ENCODE measurements at regions not wholly inside any gene's neighbourhood (a gene's known extent, or its start where the extent isn't known, plus 50 kb on each side); places are given as distances from the start of the nearest gene placed in this dataset.
"Not testable (repeated sequence)": the region's sequence is repeated elsewhere in the genome, so short reads cannot be mapped to it uniquely, and the experiment has no call there.

DNA sequence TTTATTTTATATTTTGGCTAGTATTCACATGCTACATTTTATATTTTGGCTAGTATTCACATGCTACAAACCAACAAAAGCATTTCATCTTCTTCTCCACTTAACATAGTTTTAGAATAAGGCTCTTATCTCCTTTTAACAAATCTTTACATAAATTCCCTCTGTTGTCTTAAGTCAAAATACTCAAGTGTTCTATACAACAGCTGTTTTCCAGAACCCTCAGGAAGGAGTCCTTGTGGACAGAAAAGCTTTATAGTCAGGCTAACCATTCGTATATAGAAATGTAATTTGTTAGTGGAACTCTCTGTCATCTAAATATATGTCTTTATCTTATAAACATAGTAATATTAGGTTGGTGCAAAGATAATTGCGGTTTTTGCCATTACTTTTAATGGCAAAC, 191.0 kb upstream of the FLRT2 start:
- no peak for DNase-seq
- H3K9me2 ChIP-seq (replicated peaks; ENCODE audit: insufficient read depth, low read length) = no peaks in the 10 kb centered on the region
- H3K79me2 ChIP-seq (ENCODE audit: low read length) = no peaks in the 10 kb centered on the region
- H3K27me3 ChIP-seq (ENCODE audit: low read length) = no peaks in the 10 kb centered on the region
- no peak overlapping the region for H3K27ac ChIP-seq (ENCODE audit: low read length)
- H2AFZ ChIP-seq (ENCODE audit: low read length) = no peak overlapping the region
- no peak overlapping the region for H3K4me3 ChIP-seq (ENCODE audit: low read length)
- no peaks in the 10 kb centered on the region for H4K20me1 ChIP-seq (ENCODE audit: insufficient read depth, low read depth, low read length)
- H3K9ac ChIP-seq (ENCODE audit: low read length) = no peak overlapping the region
- no peaks in the 10 kb centered on the region for H3K36me3 ChIP-seq (ENCODE audit: insufficient read depth, low read length)
- H3K4me1 ChIP-seq (ENCODE audit: low read length) = no peaks in the 10 kb centered on the region
- peaks cover 5% of the 10 kb centered on the region for H3K9me3 ChIP-seq (ENCODE audit: low read length)
- no peak overlapping the region for H3K4me2 ChIP-seq (ENCODE audit: low read depth, low read length, poor library complexity, severe bottlenecking)

DNA sequence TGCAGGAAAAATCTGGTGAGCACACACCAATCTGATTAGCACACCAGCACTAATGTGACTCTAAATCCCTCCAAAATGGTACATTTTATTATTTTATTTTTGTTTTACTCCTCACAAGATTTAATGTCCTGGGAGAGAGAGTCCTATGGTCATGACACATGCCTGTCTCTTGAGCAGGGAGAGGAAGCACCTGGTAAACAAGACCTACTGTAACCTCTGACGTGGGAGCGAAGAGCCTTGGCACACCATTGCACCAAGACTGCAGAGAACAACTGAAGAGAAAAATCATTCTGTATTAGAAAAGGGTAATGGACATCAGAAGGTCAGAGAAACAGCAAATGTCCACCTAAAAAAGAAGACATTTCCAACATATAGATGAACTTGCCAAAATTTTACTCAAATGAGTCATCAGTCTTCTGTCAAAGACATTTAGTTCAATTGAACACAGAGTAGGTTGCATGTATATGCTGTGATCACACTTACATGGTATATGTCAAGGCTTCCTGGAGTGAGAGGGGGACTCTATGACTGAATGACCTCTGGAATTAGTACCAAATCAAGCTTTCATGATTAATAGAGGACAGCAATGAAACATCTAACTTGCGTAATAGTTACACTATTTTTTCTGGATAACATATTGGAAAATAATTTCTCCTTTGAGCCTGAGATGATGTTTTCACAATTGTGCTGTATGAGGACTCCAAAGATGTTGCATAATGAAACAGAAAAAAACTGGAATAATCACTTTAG, 186.9 kb upstream of the FLRT2 start:
- no peak overlapping the region for H3K9ac ChIP-seq (ENCODE audit: low read length)
- no peak overlapping the region for H3K27ac ChIP-seq (ENCODE audit: low read length)
- H3K27me3 ChIP-seq (ENCODE audit: low read length) = no peaks in the 10 kb centered on the region
- no peaks in the 10 kb centered on the region for H3K36me3 ChIP-seq (ENCODE audit: insufficient read depth, low read length)
- H3K9me2 ChIP-seq (replicated peaks; ENCODE audit: insufficient read depth, low read length) = no peaks in the 10 kb centered on the region
- DNase-seq = no peak
- no peak overlapping the region for H3K4me2 ChIP-seq (ENCODE audit: low read depth, low read length, poor library complexity, severe bottlenecking)
- no peaks in the 10 kb centered on the region for H3K4me1 ChIP-seq (ENCODE audit: low read length)
- peaks cover 13% of the 10 kb centered on the region for H3K9me3 ChIP-seq (ENCODE audit: low read length)
- no peaks in the 10 kb centered on the region for H3K79me2 ChIP-seq (ENCODE audit: low read length)
- no peak overlapping the region for H3K4me3 ChIP-seq (ENCODE audit: low read length)
- H2AFZ ChIP-seq (ENCODE audit: low read length) = no peak overlapping the region
- no peaks in the 10 kb centered on the region for H4K20me1 ChIP-seq (ENCODE audit: insufficient read depth, low read depth, low read length)

DNA sequence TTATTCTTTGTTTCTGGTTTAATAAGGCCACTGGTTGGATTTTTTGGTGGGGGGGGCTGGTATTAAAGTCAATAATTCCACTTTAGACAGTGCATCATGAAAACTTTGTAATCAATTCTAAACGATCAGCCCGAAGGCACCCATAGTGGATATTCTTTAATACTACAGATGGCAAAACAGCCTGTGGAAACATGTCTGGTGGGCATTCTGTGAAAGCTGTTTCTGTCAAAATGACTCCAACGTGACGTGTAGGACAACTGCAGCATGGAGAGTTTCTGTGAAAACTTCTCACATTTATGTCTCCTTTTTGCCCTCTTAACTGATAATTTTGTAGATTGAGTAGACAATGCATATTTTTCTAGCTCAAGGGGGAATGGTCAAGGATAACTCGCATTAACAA, 185.8 kb upstream of the FLRT2 start:
- no peak overlapping the region for H3K4me3 ChIP-seq (ENCODE audit: low read length)
- DNase-seq = no peak
- no peaks in the 10 kb centered on the region for H3K27me3 ChIP-seq (ENCODE audit: low read length)
- no peak overlapping the region for H3K9ac ChIP-seq (ENCODE audit: low read length)
- H3K9me3 ChIP-seq (ENCODE audit: low read length) = peaks cover 13% of the 10 kb centered on the region
- no peaks in the 10 kb centered on the region for H4K20me1 ChIP-seq (ENCODE audit: insufficient read depth, low read depth, low read length)
- H3K4me2 ChIP-seq (ENCODE audit: low read depth, low read length, poor library complexity, severe bottlenecking) = no peak overlapping the region
- H3K9me2 ChIP-seq (replicated peaks; ENCODE audit: insufficient read depth, low read length) = no peaks in the 10 kb centered on the region
- no peak overlapping the region for H2AFZ ChIP-seq (ENCODE audit: low read length)
- H3K79me2 ChIP-seq (ENCODE audit: low read length) = no peaks in the 10 kb centered on the region
- no peaks in the 10 kb centered on the region for H3K36me3 ChIP-seq (ENCODE audit: insufficient read depth, low read length)
- no peaks in the 10 kb centered on the region for H3K4me1 ChIP-seq (ENCODE audit: low read length)
- no peak overlapping the region for H3K27ac ChIP-seq (ENCODE audit: low read length)

DNA sequence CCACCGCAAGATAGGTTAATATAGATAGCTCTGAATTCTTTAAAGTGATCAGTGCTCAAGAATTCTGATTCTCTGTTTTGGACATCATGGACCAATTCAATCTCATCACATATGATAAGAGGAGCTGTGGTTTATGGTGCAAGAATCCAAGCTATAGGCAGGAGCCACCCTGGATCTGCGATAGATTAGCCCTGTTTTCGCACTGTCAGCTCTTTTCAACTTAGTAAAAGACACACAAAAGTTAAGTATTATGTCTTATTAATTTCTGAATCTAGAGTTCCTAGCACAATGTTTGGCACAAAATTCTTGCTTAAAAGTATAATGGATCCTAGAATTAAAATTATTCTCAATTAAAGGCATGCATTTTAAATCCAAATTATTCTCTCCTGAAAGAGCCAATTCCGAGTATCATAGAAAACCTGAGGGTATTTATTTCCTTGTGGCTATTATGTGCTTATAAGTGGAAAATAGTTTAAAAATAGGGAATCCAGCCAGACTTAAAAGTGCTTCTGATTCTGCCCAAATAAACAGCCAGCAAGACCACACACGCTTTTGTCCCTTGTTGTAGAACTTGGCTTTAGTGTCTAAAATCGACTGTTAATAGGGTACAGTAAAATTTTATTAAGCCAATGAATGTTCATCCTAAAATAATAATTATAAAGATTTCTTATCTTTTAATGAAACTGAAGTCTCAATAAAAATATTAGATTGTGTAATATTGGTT, 184.9 kb upstream of the FLRT2 start:
- Histone ChIP-seq H4K20me1 (ENCODE audit: insufficient read depth, low read depth, low read length) (no peaks in the 10 kb centered on the region), H3K9me3 (ENCODE audit: low read length) (peaks cover 13% of the 10 kb centered on the region), H3K27me3 (ENCODE audit: low read length) (no peaks in the 10 kb centered on the region), H3K9ac (ENCODE audit: low read length) (no peak overlapping the region), H3K4me1 (ENCODE audit: low read length) (no peaks in the 10 kb centered on the region), H3K79me2 (ENCODE audit: low read length) (no peaks in the 10 kb centered on the region), H3K4me2 (ENCODE audit: low read depth, low read length, poor library complexity, severe bottlenecking) (no peak overlapping the region), H3K36me3 (ENCODE audit: insufficient read depth, low read length) (no peaks in the 10 kb centered on the region), H3K4me3 (ENCODE audit: low read length) (no peak overlapping the region), H3K27ac (ENCODE audit: low read length) (no peak overlapping the region), H3K9me2 (replicated peaks; ENCODE audit: insufficient read depth, low read length) (no peaks in the 10 kb centered on the region), H2AFZ (ENCODE audit: low read length) (no peak overlapping the region)
- DNase-seq = no peak

DNA sequence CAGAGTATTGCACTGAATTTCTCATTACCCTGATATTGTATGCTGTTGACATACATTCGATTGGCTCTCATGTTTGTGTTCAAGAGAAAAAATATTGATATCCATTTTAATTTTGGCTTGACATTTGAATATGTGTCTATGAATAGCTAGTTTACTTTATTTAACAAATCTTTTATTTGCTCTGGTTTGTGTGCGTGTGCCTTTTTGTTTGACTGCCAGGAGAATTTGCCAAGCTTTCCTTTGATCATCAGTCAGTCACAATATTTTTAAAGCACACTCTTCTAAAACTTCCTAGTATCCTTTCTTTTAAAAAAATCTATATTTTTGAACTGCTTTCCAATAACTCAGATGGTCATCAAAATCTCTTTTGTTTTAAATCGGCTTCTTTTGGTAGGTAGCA, 179.3 kb upstream of the FLRT2 start:
- Histone ChIP-seq H3K9me2 (replicated peaks; ENCODE audit: insufficient read depth, low read length) (no peaks in the 10 kb centered on the region), H3K27ac (ENCODE audit: low read length) (no peak overlapping the region), H4K20me1 (ENCODE audit: insufficient read depth, low read depth, low read length) (no peaks in the 10 kb centered on the region), H3K4me3 (ENCODE audit: low read length) (no peak overlapping the region), H3K9me3 (ENCODE audit: low read length) (peaks cover 20% of the 10 kb centered on the region), H3K9ac (ENCODE audit: low read length) (no peak overlapping the region), H3K79me2 (ENCODE audit: low read length) (no peaks in the 10 kb centered on the region), H3K4me1 (ENCODE audit: low read length) (no peaks in the 10 kb centered on the region), H3K36me3 (ENCODE audit: insufficient read depth, low read length) (no peaks in the 10 kb centered on the region), H3K27me3 (ENCODE audit: low read length) (no peaks in the 10 kb centered on the region), H3K4me2 (ENCODE audit: low read depth, low read length, poor library complexity, severe bottlenecking) (no peak overlapping the region), H2AFZ (ENCODE audit: low read length) (no peak overlapping the region)
- DNase-seq = no peak

DNA sequence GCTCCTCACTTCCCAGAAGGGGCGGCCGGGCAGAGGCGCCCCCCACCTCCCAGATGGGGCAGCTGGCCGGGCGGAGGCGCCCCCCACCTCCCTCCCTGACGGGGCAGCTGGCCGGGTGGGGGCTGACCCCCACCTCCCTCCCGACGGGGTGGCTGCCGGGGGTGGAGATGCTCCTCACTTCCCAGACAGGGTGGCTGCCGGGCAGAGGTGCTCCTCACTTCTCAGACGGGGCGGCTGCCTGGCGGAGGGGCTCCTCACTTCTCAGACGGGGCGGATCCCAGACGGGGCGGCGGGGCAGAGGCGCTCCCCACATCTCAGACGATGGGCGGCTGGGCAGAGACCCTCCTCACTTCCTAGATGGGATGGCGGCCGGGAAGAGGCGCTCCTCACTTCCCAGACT, 177.4 kb upstream of the FLRT2 start:
- H3K4me1 ChIP-seq (ENCODE audit: low read length); H3K27me3 ChIP-seq (ENCODE audit: low read length); H3K4me3 ChIP-seq (ENCODE audit: low read length); DNase-seq; H4K20me1 ChIP-seq (ENCODE audit: insufficient read depth, low read depth, low read length); H3K9ac ChIP-seq (ENCODE audit: low read length); H2AFZ ChIP-seq (ENCODE audit: low read length); H3K9me2 ChIP-seq (replicated peaks; ENCODE audit: insufficient read depth, low read length); H3K4me2 ChIP-seq (ENCODE audit: low read depth, low read length, poor library complexity, severe bottlenecking); H3K79me2 ChIP-seq (ENCODE audit: low read length); H3K27ac ChIP-seq (ENCODE audit: low read length); H3K36me3 ChIP-seq (ENCODE audit: insufficient read depth, low read length): not testable (repeated sequence)
- H3K9me3 ChIP-seq (ENCODE audit: low read length) = peaks cover 22% of the 10 kb centered on the region

DNA sequence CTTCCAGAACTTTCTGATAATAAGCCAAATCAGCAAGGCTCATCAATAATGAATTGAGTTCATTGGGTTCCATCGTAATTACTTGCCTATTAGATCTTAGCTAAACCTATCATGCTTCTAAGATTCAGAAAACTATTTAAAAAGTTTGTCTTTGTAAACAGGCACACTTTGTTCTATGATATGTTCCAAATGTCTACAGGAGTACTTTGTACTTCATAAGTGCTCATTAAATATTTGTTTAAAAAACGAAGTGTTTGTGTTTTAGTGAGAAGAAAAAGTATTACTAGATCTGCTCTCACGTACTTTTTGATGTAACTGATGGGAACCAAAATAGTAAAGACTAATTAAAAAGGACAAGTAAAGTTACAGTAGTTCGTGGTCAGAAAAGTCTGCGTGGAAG, 172.8 kb upstream of the FLRT2 start:
- H3K9me3 ChIP-seq (ENCODE audit: low read length) = peaks cover 39% of the 10 kb centered on the region
- DNase-seq = no peak
- no peaks in the 10 kb centered on the region for H3K36me3 ChIP-seq (ENCODE audit: insufficient read depth, low read length)
- H3K27me3 ChIP-seq (ENCODE audit: low read length) = no peaks in the 10 kb centered on the region
- no peak overlapping the region for H3K9ac ChIP-seq (ENCODE audit: low read length)
- no peaks in the 10 kb centered on the region for H3K79me2 ChIP-seq (ENCODE audit: low read length)
- H3K27ac ChIP-seq (ENCODE audit: low read length) = no peak overlapping the region
- H4K20me1 ChIP-seq (ENCODE audit: insufficient read depth, low read depth, low read length) = no peaks in the 10 kb centered on the region
- no peaks in the 10 kb centered on the region for H3K9me2 ChIP-seq (replicated peaks; ENCODE audit: insufficient read depth, low read length)
- no peaks in the 10 kb centered on the region for H3K4me1 ChIP-seq (ENCODE audit: low read length)
- H3K4me2 ChIP-seq (ENCODE audit: low read depth, low read length, poor library complexity, severe bottlenecking) = no peak overlapping the region
- no peak overlapping the region for H3K4me3 ChIP-seq (ENCODE audit: low read length)
- H2AFZ ChIP-seq (ENCODE audit: low read length) = no peak overlapping the region

DNA sequence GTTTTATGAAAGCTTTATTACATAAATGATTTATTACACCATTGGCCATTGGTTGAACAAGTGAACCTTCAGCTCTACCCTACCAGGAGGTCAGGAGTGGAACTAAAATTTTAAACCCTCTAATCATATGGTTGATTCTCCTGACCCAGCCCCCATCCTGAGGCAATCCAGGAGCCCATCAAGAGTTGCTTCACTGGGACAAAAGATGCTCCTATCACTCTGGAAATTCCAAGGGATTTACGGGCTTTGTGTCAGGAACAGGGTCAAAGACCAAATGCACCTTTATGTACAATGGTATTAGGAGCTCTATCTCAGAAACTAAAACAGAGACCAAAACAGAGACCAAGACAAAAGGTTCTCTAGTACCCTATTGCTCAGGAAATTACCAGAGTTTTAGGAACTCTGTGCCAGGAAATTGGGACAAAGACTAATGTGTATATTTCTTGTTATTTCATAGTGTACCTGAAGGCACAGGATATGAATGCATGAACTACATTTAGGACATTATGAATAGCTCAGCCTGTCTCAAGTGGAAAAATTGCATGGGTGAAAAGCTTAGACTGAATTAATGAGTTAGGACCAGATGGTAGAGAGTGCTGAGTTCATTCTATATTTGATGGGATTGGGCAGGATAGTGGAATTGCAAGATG, 171.7 kb upstream of the FLRT2 start:
- no peak for DNase-seq
- Histone ChIP-seq H3K4me3 (ENCODE audit: low read length) (no peak overlapping the region), H3K27me3 (ENCODE audit: low read length) (no peaks in the 10 kb centered on the region), H3K27ac (ENCODE audit: low read length) (no peak overlapping the region), H3K4me2 (ENCODE audit: low read depth, low read length, poor library complexity, severe bottlenecking) (no peak overlapping the region), H3K9ac (ENCODE audit: low read length) (no peak overlapping the region), H2AFZ (ENCODE audit: low read length) (no peak overlapping the region), H3K4me1 (ENCODE audit: low read length) (no peaks in the 10 kb centered on the region), H3K9me3 (ENCODE audit: low read length) (peaks cover 48% of the 10 kb centered on the region), H3K36me3 (ENCODE audit: insufficient read depth, low read length) (no peaks in the 10 kb centered on the region), H3K79me2 (ENCODE audit: low read length) (no peaks in the 10 kb centered on the region), H4K20me1 (ENCODE audit: insufficient read depth, low read depth, low read length) (no peaks in the 10 kb centered on the region), H3K9me2 (replicated peaks; ENCODE audit: insufficient read depth, low read length) (no peaks in the 10 kb centered on the region)
